ENCODE measurements at regions not wholly inside any gene's neighbourhood (a gene's known extent, or its start where the extent isn't known, plus 50 kb on each side); places are given as distances from the start of the nearest gene placed in this dataset.

GRCh38 chr4:24720436-24720835 lies 74.9 kb upstream of the SOD3 start:
- no peak for TF ChIP-seq CTCF (IDR thresholded peaks at IDR 0.05)
- TF ChIP-seq RFX5 (IDR thresholded peaks at IDR 0.05) = no peak
- no peak for TF ChIP-seq KDM1A (IDR thresholded peaks at IDR 0.05; ENCODE audit: low read depth)
- TF ChIP-seq MAX (IDR thresholded peaks at IDR 0.05) = no peak
- TF ChIP-seq RAD21 (conservative IDR thresholded peaks at IDR 0.05 in 1 of 2, IDR thresholded peaks at IDR 0.05 in 1 of 2) = no peak

Data from A549 (cell line).